ENCODE measurements at regions not wholly inside any gene's neighbourhood (a gene's known extent, or its start where the extent isn't known, plus 50 kb on each side); places are given as distances from the start of the nearest gene placed in this dataset.

GRCh38 chr1:78222225-78222959 is 176.6 kb downstream of the GIPC2 start:
- no peak overlapping the region for H3K4me2 ChIP-seq (ENCODE audit: low read length)
- no peaks in the 10 kb centered on the region for H3K36me3 ChIP-seq (ENCODE audit: control insufficient read depth, low read length)
- no peak overlapping the region for H3K27ac ChIP-seq (ENCODE audit: low read depth, low read length)
- TF ChIP-seq CTCF (IDR thresholded peaks at IDR 0.05; ENCODE audit: low read depth, low read length, poor library complexity, severe bottlenecking): no peak
- TF ChIP-seq EZH2phosphoT487 (IDR thresholded peaks at IDR 0.05; ENCODE audit: borderline replicate concordance, low read length): no peak
- H3K79me2 ChIP-seq (ENCODE audit: control insufficient read depth, low read length): no peaks in the 10 kb centered on the region
- no peaks in the 10 kb centered on the region for H4K20me1 ChIP-seq (ENCODE audit: control insufficient read depth, insufficient read depth, low read depth, low read length)
- no peaks in the 10 kb centered on the region for H3F3A ChIP-seq (ENCODE audit: control insufficient read depth, insufficient read depth)
- 0 out of 2 replicates have a peak, but pooled peaks cover 2% of the 10 kb centered on the region for H3K27me3 ChIP-seq (ENCODE audit: control insufficient read depth, low read length)
- no peak overlapping the region for H3K4me3 ChIP-seq (ENCODE audit: low read length)
- H3K9me2 ChIP-seq (replicated peaks; ENCODE audit: control insufficient read depth, low read length): no peaks in the 10 kb centered on the region
- no peaks in the 10 kb centered on the region for H3K9me3 ChIP-seq (ENCODE audit: control insufficient read depth, insufficient read depth, low read length)
- no peaks in the 10 kb centered on the region for H3K4me1 ChIP-seq (ENCODE audit: control insufficient read depth, low read length)

GRCh38 chr1:78222960-78223358 is 177.2 kb downstream of the GIPC2 start:
- H3K27ac ChIP-seq (ENCODE audit: low read depth, low read length): no peak overlapping the region
- no peak overlapping the region for H3K4me2 ChIP-seq (ENCODE audit: low read length)
- H3K79me2 ChIP-seq (ENCODE audit: control insufficient read depth, low read length): no peaks in the 10 kb centered on the region
- H4K20me1 ChIP-seq (ENCODE audit: control insufficient read depth, insufficient read depth, low read depth, low read length): no peaks in the 10 kb centered on the region
- H3K9me2 ChIP-seq (replicated peaks; ENCODE audit: control insufficient read depth, low read length): no peaks in the 10 kb centered on the region
- no peaks in the 10 kb centered on the region for H3K4me1 ChIP-seq (ENCODE audit: control insufficient read depth, low read length)
- no peaks in the 10 kb centered on the region for H3F3A ChIP-seq (ENCODE audit: control insufficient read depth, insufficient read depth)
- H3K27me3 ChIP-seq (ENCODE audit: control insufficient read depth, low read length): 0 out of 2 replicates have a peak, but pooled peaks cover 2% of the 10 kb centered on the region
- H3K9me3 ChIP-seq (ENCODE audit: control insufficient read depth, insufficient read depth, low read length): no peaks in the 10 kb centered on the region
- TF ChIP-seq EZH2phosphoT487 (IDR thresholded peaks at IDR 0.05; ENCODE audit: borderline replicate concordance, low read length) (no peak), CTCF (IDR thresholded peaks at IDR 0.05; ENCODE audit: low read depth, low read length, poor library complexity, severe bottlenecking) (no peak)
- no peak overlapping the region for H3K4me3 ChIP-seq (ENCODE audit: low read length)
- no peaks in the 10 kb centered on the region for H3K36me3 ChIP-seq (ENCODE audit: control insufficient read depth, low read length)

- Histone ChIP-seq H3K27ac (ENCODE audit: low read depth, low read length) (no peak overlapping the region), H4K20me1 (ENCODE audit: control insufficient read depth, insufficient read depth, low read depth, low read length) (no peaks in the 10 kb centered on the region), H3K36me3 (ENCODE audit: control insufficient read depth, low read length) (no peaks in the 10 kb centered on the region), H3K4me3 (ENCODE audit: low read length) (no peak overlapping the region), H3K27me3 (ENCODE audit: control insufficient read depth, low read length) (0 out of 2 replicates have a peak, but pooled peaks cover 2% of the 10 kb centered on the region), H3K9me2 (replicated peaks; ENCODE audit: control insufficient read depth, low read length) (no peaks in the 10 kb centered on the region), H3F3A (ENCODE audit: control insufficient read depth, insufficient read depth) (no peaks in the 10 kb centered on the region), H3K9me3 (ENCODE audit: control insufficient read depth, insufficient read depth, low read length) (no peaks in the 10 kb centered on the region), H3K4me1 (ENCODE audit: control insufficient read depth, low read length) (no peaks in the 10 kb centered on the region), H3K4me2 (ENCODE audit: low read length) (no peak overlapping the region), H3K79me2 (ENCODE audit: control insufficient read depth, low read length) (no peaks in the 10 kb centered on the region)
- no peak for TF ChIP-seq CTCF (IDR thresholded peaks at IDR 0.05; ENCODE audit: low read depth, low read length, poor library complexity, severe bottlenecking)
- no peak for TF ChIP-seq EZH2phosphoT487 (IDR thresholded peaks at IDR 0.05; ENCODE audit: borderline replicate concordance, low read length)
Observed at GRCh38 chr1:78223417-78224215, 177.8 kb downstream of the GIPC2 start.
